HG03520 (cell line): ENCODE measurements at regions not wholly inside any gene's neighbourhood (a gene's known extent, or its start where the extent isn't known, plus 50 kb on each side); places are given as distances from the start of the nearest gene placed in this dataset.

ENCODE experiments used
- ATAC-seq: cut with Tn5 transposase; IDR thresholded peaks from one replicate; pipeline ENCODE4 v1.9.1; 2021; ENCODE audit warnings: mild to moderate bottlenecking, moderate library complexity; ENCODE audit not compliant: unreplicated experiment

DNA sequence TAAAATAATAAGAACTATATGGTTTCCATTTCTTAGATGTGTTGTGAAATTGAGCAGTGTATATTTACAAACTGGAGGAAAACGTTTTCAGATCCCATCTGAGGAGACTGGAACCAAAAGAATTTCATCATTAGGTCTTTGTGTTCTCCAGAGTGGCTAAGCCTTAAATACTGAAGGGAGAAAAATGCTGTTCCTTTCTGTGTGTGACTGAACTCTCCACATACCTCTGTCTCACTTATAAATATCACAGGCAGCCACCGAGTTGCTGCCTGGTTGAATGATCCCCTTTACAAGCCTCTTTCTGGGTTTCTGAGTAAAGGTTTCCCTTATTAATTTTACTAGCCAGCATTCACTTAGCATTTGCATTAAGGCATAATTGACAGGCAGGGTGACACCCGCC, 913.9 kb upstream of the NR2F2 start:
- ATAC-seq = no peak

DNA sequence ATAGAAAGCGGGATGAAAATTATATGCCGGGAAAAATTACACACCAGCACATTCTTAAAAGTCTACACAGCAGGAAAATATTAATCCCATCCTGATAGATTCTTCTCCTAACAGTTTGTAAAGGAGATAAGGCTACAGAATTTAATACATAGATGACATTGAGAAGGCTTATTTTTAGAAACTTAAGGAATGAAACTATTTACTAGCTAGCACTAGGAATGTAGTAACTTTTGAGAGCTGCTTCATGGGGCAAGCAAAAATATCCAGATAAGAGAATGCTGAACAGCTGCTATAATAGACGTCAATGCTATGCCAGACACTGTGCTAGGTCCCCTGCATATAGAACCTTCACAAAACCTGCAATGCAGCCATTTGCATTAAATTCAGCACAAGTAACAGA, 912.7 kb upstream of the NR2F2 start:
- ATAC-seq = no peak

DNA sequence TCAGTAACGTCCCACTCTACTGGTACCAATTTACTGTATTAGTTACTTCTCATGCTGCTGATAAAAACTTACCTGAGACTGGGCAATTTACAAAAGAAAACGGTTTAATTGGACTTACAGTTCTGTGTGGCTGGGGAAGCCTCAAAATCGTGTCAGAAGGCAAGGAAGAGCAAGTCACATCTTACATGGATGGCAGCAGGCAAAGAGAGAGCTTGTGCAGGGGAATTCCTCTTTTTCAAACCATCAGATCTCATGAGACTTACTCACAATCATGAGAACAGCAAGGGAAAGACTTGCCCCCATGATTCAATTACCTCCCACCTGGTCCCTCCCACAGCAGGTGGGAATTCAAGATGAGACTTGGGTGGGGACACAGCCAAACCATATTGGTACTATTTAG, 908.2 kb upstream of the NR2F2 start:
- ATAC-seq = no peak

DNA sequence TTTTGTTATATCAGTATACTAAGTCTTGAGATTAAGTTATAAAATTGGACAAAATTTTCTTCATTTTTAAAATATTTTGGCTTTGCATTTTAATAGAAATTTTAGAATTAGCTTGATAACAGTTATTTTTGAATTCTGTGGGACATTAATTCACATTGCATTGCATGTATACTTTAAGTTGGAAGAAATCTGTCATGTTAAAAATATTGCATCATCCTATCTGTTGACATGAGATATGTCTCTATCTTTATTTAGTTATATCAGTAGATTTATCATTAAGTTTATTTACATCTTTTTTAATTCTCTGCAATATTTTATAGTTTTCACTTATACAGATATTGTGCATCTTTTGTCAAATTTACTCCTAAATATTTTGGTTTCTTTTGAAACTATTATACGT, 904.6 kb upstream of the NR2F2 start:
- ATAC-seq = no peak

DNA sequence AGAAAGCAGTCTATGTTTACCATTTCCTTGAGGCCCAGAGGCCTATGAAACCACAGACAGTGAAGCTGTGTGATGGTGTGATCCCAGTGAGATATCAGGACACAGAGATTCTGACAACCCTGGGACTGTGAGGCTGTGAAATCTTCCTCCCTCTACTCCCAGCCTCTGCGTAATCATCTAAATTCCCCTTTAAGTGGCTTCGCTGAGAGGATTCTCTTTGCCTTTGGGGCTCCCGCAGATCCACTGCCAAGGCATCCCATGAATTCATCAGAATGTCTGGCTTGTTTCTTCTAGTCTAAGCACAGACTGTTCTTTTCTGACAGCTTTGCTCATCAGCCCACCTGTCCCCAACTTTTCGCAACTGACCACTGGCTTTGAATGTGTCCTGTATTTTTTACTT, 901.2 kb upstream of the NR2F2 start:
- no peak for ATAC-seq

DNA sequence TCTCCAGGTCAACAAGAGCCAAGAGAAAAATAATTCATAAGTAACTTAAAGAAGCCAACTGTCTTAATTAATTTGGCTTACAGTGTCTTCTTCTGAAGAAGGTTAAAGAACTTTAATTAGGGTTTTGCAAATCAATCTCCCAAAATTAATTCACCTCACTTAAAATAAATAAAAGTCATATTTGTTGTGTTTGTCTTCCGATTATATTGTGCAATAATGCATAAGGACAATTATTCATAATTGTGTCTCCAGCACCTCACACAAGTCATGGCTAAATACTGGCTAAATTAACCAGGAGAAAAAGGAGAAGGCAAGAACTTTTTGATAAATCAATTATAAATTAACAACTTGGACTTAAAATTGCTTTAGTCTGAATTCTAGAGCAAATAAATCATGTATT, 899.0 kb upstream of the NR2F2 start:
- no peak for ATAC-seq

DNA sequence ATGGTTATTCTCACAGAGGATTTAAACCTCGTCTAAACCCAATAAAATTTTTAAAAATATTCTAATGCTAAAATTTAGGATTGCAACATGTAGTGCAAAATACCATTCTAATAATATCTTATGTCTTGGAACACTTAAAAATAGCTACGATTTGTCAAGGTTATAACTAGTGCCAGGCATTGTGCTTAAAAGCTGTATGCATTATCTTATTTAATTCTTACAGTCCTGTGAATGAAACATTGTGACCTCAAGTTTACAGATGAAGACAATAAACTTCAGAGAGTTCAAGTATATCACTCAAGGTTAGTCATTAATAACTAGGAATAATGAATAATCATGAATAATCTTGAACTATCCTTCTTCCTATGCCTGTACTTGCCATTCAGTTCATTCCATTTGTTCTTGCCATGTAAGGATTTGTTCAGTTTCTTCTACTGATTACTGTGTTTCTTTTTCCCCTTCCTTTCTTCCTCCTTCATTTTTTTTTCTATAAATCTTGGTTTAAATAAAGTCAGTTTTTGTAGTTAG, 897.6 kb upstream of the NR2F2 start:
- ATAC-seq = no peak

DNA sequence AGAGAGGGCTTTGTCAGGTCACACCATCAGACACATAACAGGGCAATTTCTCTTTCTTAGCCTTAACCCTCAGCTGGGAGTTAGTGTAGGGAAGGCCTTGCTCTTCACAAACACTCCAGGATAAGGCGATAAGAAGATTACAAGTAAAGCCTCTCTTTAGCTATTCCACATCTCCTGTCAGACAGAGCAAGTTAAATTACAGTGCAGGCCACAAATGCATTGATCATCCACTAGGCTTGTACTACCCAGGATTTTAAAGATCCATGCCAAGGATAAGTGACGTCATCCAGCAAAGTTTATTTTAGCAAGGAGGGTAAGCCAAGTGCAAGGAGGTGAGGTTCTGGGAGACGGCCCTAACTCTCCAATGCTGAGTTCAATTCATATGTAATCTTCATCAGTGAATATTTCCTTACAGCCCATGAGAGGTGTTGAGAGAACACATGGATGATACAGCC, 890.6 kb upstream of the NR2F2 start:
- ATAC-seq = no peak

DNA sequence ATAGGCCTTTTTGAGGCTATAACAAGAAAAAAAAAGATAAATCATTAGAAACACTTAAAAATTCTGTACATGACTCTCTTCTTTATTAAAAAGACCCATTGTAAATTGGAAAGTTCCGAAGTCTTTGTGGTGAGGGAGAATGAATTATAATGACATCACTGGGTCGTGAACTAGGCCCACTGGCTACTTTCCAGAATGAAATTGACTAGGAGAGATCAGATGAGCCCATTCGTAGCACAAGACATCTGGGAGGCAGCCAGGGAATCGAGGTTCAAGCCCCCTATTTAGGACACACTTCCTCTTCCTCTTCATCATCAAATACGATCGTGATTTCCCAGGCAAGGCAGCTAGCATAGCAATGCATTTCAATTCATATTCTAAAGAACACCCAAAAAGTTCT, 889.8 kb upstream of the NR2F2 start:
- no peak for ATAC-seq

DNA sequence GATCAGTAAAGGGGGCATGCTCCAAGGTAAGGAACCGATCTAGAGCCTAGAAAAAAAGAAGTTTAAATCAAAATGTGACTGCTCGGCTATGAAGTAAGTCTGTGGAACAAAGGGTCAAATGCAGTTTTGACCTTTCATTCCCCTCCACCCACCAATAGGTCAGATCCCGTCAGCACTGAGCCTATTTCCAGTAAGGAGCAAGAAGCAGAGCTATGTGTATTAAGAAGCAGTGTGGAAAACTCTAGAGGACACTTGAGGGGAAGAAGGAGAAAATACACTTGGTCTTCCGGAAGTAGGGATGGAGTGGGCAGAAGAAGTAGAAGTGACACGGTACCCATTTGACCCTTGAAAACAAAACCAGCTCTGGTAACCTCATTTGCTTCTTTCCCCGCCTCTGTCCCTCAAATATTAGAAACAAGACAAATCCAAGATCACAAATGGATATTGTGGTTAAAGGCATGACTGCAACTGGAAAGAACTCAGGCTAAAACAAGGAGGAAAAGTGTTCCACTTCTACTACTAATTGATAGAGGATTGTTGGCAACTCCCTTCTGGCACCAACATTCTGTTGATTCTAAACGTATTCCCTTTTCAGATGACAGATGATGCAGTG, 888.3 kb upstream of the NR2F2 start:
- no peak for ATAC-seq

DNA sequence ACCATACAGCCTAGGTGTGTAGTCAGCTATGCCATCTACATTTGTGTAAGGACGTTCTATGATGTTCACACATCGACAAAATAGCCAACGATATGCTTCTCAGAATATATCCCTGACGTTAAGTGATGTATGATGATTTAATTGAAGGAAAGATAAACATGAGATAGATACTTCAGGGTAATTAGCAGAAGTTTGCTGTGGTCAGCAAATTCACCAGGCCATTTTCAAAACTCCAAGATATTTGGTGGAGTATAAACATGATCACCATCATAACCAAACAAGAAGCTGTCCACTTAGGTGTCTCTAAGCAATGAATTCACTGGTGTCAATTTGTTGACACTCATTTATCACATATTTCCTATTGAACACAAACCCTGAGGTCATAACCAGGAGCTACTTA, 885.6 kb upstream of the NR2F2 start:
- no peak for ATAC-seq

DNA sequence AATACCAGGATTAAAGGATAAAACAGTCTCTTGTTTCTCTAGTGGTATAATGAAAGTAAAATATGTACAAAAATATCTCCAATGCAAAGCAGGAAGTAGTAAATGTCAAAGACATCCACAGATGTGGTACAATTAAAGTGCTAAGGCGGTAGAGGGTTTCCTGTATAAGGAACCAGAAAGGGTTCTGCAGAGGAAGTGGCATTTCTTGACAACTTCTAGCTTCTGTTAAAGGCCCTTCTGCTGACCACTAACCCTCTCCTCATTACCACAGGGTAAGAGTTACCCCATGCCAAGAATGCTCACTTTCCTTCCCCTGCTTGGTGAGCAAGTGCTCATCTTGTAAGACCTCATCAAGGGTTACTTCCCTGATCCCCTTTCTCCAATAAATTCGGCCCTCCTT, 883.6 kb upstream of the NR2F2 start:
- ATAC-seq = no peak

DNA sequence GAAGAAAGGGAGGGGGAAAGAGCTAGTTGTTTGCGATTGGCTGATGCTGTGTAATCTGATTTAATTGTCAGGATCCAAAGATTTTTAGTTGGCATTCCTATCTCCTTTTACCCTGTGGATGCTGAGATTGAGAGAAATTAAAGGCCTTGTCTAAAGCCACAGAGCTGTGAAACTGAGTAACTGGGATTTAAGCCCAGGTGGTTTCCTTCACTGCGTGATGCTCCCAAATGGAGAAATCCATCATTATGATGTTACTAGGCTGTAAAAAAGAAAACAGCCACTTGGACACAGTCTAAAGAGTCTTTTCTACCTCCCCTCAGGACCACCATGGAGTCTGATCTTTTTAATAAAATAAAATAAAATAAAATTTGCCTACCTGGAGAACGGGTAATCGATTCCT, 883.0 kb upstream of the NR2F2 start:
- ATAC-seq = no peak

DNA sequence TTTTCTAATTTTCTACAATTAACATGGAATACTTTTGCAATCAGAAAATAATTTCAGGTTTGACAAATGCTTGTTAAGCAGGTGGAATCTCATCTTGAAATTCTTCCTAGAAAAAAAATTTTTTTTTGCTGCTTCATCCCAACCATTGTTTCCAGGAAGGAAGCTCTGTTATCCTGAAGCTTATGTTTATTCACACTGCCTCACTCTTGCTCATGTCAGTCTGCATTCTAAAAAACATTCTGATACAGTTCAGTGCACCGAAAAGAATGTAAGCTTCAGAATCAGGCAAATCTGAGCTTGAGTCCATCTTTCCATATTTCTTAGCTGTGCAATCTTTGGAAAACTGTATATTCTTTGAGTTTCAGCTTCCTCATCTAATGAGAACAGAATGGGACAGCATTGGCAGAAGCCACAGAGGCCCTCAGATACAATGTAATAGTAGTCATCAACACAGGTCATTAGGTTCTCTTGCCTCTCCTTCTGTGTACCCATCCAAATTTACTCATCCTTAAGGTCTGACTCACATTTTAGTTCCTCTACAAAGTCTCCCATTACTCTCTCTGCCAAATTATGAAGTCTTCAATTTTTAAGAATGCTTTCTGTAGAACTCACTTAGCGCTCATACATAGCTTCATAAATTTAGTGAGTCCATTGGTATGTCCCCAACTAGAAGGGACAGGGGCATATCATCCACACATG, 881.8 kb upstream of the NR2F2 start:
- ATAC-seq = no peak

DNA sequence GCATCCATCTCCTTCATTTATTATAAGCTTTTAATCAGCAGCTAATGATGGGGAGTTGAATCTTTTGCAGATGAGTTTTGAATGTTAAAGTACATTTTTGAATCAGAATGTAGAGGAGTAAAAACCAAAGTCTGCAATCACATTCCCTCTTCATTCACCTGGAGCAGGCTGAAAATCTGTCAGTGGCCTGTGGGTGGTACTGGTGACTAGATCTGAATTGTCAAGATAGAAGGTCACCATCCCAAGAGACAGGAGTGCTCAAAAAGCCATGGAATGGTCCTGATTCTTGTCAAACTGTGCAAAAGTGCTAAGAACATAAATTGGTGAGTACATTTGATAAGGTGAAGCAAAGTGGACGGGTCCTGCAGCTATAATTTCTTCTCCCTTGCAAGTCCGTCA, 881.3 kb upstream of the NR2F2 start:
- ATAC-seq = no peak

DNA sequence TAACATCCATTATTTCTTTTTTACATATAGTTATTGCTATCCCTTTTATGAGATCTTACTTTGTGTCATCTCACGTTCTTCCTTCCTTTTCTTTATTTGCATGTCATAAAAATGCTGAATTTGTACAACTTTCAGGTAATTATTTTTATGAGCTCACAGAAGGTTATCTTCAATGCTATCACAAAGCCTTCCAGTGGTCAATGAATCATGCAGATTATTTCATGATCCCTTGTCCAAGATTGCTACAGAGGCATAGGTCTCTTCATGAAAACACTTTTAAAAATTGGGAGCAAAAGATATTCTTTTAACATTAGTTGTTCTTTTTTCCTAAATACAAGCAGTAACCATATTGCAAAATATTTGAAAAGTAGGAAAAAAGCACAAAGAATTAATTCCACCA, 880.1 kb upstream of the NR2F2 start:
- no peak for ATAC-seq

DNA sequence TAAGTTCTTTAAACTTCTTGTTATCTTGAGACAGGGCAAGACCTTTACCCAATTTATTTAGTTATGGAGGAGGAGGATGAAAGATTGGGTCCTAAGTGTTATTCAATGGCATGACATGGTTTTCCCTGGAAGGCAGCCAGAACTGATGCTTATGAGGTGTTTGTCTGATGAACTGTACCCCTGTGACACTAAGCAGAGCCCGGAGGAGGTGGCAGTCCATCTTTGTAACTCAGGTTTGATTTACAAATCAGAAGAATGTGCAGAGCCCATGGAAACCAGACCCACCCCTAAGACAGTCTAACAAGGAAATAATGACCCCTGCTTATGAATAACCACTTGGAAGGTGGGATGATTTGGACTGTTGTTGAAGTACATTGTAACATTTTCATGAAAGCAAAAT, 878.6 kb upstream of the NR2F2 start:
- no peak for ATAC-seq

DNA sequence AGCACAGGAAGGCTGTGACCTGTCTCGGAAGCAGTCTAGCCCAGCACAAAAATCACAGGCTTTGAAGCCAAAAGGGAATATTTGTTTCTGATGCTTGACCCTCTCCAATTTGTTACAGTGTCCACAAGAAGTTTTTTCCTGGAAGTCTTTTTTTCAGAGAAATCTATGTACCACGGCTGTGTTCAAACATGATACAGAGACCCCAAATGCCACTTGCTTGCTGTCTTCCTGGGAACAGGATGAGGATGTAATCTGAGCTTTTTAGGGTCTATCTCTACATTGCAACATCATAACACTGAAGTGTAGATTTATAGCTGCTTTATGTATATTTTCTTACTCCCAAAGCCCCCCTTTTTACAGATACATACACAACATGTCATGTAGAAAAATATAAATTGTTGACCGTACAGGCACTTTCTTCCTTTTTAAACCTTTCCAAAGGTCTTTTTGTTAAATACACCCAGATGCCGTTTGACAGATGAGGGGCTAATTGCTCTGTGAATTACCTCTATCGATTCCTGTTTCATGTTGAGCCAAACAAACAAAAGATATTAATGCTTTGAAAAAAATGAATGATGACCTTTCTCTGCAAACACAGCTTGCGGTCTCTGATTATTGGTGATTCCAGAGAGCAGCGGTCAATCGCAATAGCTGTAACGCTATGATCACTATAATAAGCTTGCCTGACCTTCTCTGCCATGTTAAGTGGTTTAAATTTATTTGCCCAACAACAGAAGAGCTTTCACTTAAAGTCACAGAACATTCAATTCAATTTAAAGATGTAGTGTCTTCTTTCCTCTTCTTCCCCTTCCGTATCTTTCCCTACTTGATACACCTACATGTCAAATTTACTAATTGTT, 875.9 kb upstream of the NR2F2 start:
- ATAC-seq = no peak

DNA sequence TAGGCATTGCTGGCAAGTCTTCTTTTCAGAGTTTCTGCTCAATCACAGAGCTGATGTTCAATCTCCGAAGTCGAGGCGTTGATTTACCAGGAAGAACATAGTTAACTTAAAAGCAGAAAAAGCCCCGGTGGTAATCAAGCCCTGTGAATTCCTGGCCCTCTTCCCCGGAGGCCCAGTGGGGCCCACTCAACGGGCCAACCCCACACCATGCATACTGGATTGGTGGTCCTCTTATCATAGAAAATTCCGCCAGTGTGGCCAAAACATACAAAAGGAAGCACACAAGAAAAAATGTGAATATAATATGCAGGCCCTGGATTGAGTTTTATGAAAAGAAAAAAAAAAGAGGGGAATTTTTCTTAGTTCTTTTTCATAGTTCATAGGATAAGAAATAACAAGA, 873.0 kb upstream of the NR2F2 start:
- no peak for ATAC-seq

DNA sequence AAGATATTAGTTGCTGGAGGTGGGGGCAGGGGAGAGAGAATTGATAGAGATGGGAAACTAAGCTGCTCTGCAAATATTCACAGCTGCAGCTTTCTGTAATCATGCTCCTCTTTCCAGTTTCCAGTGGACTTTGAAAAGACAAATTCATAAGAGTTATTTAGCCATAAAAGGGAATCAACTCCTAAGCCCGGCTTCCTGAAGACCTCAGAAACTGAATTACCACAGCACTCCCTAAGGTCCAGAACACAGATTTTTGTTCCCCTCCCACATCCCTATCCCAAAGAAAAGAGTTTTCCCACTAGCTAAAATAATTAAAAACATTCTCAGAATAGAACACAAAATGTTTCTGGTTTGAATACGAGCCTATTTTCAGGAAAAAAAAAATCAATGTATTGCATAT, 871.8 kb upstream of the NR2F2 start:
- no peak for ATAC-seq

DNA sequence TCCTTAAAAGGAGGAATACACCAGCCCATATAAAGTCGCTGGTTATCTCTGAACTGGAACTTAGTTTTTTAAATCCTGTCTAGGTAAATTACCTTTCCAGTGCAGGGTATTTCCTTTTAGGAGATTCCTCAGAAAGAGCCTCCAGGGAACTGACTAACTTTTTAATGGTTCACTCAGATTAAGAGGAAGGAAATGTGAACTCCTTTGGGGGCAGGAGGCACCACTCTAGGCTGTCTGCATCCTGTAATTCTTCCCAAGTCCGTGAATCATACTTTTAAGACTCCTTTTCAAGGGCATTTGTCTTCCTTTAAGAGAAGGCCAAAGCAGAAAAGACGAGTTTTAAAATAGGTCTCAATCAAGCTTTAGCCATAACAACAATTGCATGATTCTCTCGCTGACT, 871.2 kb upstream of the NR2F2 start:
- no peak for ATAC-seq

DNA sequence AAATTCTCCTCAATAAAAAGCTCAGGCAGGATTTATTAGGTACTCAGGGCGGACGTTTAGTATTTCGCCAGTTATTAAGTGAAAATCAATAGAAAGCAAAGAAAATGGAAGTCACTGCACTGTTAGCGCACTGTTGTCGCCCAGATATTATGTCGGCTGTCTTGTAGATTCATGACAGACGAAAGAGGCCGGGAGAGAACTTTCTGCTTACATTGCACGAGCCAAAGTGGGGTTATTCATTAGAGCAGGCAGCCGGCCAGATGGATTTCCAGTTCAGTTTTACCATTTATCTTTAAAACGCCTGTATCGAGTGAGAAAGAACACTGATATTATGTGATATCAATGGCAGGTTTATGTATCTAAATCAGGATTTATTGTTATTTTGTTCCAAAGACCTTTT, 866.0 kb upstream of the NR2F2 start:
- no peak for ATAC-seq
